Tongue (tissue), 1 donor: ENCODE measurements at regions not wholly inside any gene's neighbourhood (a gene's known extent, or its start where the extent isn't known, plus 50 kb on each side); places are given as distances from the start of the nearest gene placed in this dataset.
"Not testable (repeated sequence)": the region's sequence is repeated elsewhere in the genome, so short reads cannot be mapped to it uniquely, and the experiment has no call there.

Experiments
- DNase-seq: peaks from one replicate; pipeline ENCODE4 v3.0.0-alpha.2; 2015

DNA sequence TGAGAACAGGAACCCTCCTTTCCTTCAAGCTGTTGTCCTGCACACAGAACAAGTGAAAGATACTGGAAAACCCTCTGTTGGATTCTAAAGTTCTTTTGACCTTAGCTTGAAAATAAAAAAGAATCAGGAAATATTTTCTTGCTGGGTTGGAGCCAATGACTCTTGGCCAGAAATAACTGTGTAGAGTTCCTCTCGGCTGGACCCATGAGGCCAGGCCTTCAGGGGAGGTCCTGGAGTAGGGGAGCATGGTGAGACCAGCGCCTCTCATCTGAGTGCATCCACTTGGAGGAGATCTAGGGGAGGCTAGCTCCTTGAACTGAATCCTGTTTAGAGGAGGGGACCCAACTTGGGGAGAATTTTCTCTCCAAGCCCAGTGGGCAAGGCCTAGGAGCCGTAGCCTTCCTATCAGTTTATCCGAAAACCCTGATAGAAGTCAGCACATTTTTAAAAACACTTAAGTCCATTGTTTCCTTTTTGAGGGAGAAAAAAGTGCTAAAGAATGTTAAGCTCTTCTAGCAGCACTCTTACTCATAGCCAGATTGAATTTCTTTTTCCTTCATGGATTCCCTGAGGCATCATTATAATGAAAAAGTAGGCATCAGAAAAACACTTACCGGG lies 635.7 kb upstream of the ANKRD30A start:
- DNase-seq = peak; percentile 61

DNA sequence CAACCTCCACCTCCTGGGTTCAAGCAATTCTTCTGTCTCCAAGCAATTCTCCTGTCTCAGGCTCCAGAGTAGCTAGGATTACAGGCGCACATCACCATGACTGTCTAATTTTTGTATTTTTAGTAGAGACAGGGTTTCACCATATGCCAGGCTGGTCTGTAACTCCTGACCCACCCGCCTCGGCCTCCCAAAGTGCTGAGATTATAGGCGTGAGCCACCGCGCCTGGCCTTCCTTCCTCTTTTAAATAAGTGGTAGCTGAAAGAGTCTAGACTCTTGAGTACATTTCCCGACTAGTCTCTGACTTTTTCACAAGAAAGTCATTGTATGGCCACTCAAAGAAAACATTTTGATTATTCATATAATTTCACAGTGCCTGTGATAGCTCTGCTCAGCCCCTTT lies 636.2 kb upstream of the ANKRD30A start:
- DNase-seq = no peak

DNA sequence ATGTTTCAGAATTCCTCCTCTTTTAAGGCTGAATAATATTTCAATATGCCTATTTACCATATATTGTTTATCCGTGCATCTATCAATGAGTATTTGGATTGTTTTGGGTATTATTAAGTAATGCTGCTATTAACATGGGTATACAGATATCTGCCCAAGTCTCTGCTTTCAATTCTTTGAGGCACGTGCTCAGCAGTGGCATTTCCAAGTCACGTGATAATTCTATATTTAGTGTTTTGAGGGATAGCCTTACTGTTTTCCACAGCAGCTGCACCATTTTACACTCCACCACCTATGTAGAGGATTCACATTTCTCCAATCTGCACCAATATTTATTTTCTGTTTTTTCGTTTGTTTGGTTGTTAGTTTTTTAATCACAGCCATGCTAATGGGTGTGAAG lies 636.8 kb upstream of the ANKRD30A start:
- DNase-seq = no peak

DNA sequence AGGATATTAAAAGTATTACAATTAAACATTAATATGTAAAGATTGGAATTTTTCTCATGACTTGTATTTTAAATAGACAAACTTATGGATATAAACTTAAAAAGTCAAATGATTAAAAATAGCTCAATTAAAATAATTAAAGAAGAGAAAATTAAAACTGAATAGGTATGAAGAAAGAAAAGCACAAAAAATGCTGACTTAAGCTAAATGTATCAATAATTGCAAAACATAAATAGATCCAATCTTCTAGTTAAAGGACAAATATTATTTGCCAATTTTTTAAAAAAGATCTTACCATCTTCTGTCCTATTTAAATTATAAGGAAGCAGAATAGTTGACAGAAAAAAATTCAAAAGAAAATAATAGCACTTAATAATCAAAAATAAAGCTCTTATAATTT lies 646.3 kb upstream of the ANKRD30A start:
- no peak for DNase-seq

DNA sequence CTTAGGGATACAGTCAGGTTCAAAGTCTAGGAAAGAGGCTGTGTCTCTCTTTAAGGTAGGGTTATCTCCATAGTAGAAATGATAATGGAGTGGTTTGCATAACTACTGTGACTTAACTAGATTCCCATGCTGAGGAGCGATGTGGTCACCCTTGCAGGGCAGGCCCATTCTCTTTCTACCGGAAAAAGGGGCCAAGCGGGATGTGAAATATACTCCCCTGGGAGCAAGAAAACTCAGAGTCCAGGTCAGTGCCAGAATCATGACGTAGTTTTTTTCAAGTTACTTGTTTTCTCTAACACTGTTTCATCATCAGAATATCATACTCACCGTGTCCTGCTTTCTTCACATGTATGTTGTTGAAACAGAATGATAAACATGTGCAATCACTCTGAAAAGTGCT lies 649.0 kb upstream of the ANKRD30A start:
- DNase-seq = no peak

DNA sequence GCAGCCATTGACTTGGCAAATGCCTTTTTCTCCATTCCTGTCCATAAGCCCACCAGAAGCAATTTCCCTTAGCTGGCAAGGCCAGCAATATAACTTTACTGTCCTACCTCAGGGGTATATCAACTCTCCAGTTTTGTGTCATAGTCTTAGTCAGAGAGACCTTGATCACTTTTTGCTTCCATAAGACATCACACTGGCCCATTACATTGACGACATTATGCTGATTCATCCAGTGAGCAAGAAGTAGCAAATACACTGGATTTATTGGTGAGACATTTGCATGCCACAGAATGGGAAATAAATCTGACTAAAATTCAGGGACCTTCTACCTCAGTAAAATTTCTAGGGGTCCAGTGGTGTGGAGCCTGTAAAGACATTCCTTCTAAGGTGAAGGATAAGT lies 649.7 kb upstream of the ANKRD30A start:
- DNase-seq = no peak

DNA sequence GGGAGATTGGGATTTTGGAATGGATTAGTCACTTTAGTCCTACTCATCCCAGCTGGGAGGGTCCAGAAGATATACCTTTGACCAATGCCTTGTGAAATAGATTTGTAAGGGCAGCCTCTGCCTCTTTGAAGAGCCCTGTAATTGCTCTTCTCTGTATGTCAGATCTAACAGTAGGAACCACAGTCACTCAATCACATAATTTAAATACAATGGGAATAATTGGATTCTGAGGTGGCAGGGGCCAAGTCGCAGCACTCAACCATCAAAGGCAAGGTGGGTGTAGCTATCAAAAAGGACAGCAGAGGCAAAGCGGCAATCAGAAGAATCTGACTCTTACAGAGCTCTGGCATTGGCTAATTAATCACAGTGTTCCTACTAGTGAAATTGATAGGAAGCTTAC lies 650.9 kb upstream of the ANKRD30A start:
- DNase-seq = no peak

DNA sequence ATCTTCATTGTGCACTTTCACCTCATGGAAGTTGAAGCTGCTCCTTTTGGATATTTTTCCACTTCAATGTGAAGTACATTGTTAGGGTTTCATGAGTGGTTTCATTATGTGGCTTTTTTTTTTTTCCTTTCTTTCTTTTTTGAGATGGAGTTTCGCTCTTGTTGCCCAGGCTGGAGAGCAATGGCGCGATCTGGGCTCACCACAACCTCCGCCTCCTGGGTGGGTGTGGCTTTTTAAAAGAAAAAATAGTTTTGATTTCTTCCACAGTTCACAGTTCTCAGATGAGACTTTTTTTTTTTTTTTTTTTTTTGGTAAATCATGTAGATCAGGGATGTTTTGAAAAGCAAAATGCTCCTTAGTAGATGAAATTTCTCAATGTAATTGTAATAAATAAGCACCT lies 652.3 kb upstream of the ANKRD30A start:
- no peak for DNase-seq

DNA sequence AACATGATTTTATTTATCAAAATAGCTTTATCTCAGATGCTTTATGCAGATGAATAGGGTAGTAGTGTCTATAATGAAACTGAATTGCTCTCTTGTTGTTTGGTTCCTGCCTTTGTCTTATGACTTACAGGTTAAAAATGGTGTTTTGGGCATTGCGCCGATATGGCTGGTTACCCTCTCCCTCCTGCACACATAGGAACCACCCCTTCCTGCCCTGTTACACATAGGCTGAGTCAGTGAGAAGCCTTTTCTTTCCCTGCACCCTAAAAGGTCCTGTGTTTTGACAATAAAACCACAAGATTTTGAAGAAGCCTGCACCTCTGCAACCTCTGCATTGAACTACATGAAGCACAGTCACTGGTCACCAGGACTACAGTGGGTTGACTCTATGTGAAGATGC lies 655.8 kb upstream of the ANKRD30A start:
- DNase-seq = no peak

DNA sequence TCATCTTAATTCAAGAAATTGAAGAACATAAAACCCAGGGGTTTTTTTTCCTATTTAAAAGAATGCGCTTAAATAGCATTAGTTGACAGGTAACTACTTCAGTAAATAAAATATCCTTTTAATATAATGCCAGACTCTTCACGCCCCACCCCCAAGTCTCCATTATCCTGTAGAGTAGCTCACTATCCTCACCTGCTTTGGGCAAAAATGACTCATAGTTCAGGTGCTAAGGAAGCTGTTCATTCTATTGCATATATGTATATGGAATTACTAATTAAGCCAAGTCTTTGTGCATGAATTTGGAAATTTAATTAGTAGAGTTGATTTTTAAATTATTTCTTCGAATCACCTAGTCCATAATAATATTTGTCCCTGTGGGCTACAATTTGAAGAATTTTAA lies 656.8 kb upstream of the ANKRD30A start:
- DNase-seq = no peak

DNA sequence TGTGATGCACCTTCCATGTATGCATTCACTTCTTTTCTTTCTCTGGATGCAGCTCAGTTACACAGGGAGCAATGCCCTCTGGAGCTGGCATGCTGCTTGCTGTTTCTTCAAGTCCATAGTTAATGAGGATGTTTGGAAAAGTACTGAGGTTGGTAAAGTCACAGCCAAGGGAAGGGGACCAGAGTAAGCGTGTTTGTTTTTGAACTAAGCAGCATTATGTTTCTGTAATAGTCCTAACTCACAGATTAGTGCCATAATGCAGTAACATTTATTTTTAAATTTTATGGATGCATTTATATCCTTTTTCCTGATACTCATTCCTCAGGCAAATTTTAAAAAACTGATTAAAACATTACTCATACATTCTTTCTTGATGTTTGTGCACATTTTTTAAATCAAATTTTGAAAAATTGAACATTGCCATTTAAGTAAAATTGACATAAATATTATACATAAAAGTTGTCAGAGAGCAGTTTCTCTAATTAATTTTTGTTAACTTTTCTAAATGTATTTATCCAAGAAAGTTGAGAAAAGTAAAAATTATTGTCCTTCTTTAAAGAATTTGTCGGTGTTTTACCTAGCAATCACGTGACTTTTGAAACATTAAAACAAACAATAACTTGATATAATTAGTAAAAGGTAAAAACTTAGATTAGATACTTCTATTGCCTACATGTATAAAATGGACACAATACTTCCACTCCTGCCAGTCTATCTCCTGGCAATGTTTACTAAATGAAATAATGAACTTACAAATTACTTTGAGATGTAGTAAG lies 659.6 kb upstream of the ANKRD30A start:
- no peak for DNase-seq

DNA sequence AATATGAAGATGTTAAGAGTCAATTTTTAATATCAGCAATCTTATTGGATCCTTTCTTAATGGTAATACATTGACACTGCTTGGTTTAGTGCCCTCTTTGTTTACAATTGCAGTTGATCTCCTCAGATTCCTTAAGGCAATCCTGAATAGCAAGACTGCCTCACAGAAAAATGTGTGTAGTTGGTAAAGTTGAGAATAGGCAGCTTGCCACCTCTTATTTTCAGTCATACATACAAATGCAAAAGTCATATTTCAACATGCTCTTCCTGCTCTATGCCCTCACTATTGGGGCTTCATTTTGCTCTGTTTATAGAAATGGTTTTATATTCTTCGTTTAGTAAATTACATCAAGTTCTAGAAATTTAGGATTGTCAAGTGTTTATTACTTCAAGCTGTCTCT lies 661.1 kb upstream of the ANKRD30A start:
- no peak for DNase-seq

DNA sequence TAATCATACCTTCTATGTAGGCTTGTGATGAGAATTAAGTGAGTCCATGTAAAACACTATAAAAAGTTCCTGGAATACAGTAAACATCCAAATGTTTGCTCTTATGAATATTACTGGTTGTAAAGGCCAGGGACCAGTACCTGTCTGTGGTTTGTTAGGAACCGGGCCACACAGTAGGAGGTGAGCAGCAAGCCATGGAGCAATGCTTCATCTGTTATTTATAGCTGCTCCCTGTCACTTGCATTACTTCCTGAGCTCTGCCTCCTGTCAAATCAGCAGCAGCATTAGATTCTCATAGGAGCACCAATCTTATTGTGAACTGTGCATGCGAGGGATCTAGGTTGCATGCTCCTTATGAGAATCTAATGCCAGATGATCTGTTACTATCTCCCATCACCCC lies 662.0 kb upstream of the ANKRD30A start:
- DNase-seq = no peak

DNA sequence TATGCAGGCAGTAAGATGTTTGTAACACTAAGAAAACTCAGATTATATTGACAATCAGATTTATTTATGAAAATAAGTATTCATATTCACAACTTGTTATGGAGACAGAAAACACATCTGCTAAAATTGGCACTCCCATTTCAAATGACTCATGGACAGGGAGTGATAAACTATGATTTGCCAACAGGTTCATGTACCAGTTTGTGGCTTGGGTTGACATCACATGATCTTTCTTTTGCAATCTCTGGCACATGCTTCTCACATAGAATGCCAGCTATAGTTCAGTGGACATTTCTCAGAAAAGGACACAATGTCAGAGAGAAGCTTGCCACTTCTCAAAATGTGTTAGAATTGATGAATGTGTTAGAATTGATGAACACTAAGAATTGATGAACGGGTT lies 663.2 kb upstream of the ANKRD30A start:
- DNase-seq = peak; percentile 39

DNA sequence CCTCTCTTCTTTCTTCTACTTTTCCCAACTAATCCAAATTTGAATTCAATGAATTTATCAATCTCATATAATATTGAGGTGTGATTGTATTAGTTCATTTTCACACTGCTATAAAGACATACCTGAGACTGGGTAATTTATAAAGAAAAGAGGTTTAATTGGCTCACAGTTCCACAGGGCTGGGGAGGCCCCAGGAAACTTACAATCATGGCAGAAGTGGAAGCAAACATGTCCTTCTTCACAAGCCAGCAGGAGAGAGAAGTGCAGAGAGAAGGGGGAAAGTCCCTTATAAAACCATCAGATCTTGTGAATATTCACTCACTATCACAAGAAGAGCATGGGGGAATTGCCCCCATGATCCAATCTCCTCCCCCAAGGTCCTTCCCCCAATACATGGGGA lies 667.0 kb upstream of the ANKRD30A start:
- not testable (repeated sequence) for DNase-seq

DNA sequence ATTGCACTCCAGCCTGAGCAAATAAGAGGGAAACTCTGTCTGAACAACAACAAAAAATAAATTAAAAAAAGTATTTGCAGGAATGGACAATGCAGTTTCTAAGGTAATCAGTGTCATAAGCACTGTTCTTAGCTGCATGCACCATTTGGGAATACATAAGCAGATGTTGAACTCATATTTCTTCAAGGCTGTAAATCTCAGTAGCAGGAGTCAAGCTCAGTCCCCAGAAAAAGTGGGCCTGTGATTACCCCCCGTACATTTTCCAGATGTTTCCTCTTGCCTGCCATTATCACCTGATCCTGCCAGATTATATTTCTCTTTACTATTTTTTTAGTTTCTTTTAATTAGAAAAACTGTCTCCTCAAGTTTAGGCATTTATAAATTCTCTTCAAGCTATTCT lies 667.6 kb upstream of the ANKRD30A start:
- no peak for DNase-seq

DNA sequence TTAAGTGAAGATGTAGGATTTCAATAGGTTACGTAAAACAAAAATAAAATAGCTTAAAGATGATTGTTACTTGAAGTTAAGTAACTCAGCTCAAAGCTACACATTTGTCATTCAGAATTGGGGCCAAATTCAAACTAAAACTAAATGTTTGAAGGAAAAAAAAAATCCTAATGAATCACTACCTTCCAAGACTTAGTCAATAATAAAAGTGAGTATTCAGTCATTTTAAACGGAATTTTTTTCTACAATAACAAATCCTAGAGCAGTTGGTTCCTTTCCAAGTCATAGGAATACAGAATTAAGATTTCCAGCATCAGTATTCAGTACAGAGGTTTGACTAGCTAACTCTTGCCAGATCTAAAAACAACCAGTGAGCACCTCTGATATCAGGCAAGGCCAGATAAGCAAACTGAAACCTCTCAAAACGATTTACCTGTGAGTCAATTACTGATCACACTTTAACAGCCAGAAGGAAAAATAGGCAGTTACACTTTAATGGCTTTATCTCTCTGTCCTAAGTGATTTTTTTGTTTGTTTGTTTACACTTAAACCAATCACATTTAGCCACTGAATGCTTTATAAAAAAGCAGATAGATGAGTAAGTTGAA lies 669.8 kb upstream of the ANKRD30A start:
- no peak for DNase-seq

DNA sequence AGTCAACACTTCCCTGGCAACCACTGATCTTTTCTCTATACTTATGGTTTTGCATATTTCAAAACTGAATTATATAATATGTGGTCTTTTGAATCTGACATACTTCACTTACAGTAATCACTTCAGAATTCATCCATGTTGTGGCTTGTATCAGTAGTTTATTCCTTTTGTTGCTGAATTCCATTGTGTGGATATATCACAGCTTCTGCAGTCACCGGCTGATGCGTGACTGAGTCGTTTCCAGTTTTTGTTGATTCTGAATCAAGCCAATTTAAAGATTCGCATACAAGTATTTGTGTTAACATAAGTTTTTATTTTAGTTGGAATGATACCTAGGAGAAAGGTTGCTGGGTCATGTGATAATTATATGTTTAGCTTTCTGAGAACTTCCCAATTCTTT lies 672.5 kb upstream of the ANKRD30A start:
- DNase-seq = no peak

DNA sequence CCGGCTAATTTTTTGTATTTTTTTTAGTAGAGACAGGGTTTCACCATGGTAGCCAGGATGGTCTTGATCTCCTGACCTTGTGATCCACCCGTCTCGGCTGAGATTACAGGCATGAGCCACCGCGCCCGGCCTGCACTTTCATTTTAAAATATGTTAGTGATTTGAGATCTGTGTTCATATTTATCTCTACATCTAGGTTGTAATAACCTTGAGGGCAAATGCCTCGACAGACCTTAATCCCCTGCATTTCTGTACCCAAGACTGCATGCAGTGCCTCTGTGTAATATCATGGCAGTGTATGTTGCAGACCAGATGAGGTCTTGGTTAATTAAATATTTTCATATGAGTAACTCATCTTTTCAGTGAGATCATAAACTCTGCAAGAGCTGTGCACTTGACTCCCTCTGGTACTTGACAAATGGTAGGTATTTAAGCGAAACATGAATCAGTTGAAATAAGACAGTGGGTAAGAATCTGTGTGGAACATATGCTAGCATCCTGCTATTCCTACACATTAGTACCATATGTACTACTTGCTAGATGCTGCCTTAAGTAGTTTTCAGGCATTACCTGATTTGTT lies 673.9 kb upstream of the ANKRD30A start:
- no peak for DNase-seq

DNA sequence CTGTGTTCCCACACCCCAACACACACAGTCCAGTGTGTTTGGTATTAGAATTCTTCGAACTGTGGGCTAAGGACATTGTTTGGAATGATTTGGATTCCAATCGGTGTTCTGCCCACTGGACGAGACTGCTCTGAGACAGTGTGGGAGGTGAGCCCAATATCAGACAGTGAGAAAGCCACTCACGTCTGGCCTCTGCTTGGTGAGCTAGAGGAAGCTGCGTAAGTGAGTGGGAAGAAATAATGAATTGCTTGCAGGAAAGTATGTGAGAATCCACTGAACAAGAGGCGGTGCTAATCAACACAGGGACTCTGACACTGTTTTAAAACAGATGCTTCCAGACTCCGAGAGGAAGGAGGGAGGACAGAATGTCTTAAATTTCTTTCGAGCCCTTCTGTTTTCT lies 675.0 kb upstream of the ANKRD30A start:
- DNase-seq = peak; percentile 59

DNA sequence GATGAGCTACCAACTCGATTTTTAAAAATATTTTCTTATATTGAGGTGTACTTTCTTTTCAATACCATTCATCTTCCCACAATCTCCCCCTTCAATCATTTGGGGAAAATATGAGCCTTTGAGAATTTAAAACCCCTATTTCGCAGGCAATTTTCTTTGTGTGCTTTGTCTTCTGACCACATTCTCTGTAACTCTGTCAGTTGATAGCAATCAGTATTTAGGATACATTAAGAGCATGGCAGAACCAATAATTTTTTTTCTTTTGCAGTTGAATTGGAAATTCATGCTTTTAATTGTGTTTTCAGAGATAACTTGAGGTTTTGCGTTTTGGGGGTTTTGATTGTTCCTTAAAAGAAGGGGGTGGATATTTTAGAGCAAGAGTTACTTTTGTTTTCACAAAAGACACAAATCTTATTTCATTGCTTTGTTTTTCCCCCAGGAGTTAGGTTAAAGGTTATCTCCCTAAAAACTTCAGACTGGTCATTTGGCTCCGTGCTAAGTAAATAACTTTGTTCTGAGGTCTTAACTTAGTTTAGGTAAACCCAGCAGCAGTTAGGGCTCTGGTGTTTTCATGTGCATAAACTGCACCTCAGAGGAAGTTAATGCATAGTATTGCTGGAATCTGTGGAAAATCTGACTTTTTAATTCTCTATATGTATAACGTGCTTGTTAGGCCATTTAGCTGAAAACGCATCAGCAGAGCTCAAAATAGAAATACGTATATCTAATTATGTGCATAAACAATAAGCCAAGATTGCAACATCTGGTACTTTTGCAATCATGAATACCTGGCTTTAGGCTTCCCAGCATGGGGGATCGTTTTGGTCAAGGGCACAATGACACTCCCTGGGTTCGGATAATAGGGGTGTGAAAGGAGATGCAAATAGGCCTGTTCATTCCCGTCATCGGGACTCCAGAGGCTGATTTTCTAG lies 676.4 kb upstream of the ANKRD30A start:
- no peak for DNase-seq

DNA sequence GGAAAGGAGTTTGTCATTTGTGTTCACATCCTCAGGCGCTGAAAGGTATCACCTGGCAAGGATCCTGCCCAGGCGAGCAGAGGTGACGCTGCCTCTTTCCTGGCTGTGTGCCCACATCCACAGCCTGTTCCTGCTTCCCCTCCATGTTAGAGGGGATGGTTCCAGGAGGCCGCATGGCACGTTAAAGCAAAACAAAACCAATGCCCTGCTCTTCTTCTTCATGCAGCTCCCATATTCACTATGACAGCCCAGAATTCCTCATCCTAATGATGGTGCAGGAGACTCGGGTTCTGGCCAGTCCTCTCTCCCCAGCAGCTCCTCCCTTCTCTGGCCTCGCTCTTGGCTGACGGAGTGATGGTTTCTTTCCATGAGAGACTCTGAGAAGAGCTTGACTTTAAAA lies 678.5 kb upstream of the ANKRD30A start:
- peak; percentile 90 for DNase-seq
